Stimulated activated CD8-positive, alpha-beta memory T cell treated with anti-CD3 and anti-CD28 coated beads, Interleukin-4, amount 100 ng/mL, for 1 hour (primary cell): ENCODE measurements at regions not wholly inside any gene's neighbourhood (a gene's known extent, or its start where the extent isn't known, plus 50 kb on each side); places are given as distances from the start of the nearest gene placed in this dataset.

Experiments
- DNase-seq, 2 donors: peaks; one replicate each; pipeline ENCODE4 v3.0.0-alpha.2; 2020; ENCODE audit warnings: low read depth in 2 of 2, low spot score in 1 of 2

DNA sequence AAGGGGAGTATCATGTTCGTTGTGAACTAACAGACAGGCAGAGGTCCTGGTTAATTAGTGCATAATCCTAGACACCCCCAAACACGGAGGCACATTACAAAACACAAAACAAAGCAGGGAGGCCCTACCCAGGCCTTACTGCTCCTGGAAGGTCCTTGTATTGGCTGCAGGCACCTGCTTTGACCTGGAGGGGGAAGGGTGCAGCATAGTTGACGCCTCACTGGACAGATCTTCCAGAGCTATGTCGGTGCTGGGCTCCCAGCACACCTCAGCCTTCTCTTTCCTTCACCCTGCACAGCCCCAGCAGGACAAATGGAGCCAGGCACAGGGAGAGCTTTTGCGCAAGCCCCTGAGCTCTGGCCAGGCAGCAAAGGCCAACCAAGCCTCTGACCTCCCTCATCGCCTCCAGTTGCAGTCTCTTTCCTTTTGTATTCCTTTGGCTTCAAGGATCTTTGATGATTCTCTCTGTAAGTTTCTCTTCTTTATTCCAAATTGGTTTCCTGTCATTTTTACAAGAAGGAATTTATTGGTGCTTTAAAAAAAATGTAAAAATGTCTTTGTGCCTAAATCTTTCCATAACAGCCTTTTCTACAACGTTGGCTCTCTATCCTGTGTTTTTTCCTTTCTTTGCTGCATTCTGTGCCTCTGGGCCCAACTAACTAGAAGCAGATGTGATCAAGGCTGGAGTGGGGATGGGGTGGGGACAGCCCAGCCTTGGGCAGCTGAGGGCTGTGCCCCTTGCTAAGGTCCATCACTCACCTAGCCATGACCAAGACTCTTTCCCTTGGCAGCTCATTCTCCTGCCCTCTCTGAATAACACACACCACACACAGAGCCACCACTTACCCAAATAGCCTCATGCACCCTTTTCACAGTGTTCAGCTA lies 317.1 kb upstream of the NPVF start:
- DNase-seq: no peak

DNA sequence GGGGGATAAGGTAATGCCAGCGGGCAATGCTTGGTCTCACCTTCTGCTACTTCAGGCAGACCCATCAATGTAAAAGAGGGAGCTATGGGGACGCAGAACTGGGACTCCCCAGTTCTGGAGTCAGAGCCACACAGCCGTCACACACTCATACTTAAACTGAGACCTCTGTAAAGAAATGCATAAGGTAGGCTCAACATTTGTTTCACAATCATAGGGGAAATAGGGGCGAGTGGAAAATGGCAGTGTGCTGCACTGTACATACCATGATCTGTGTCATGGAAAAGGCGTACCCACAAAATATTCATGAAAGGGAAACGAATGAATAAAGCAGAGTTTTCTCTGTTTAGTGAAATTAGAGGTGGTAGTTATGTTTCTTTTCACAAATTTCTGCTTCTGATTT lies 318.0 kb upstream of the NPVF start:
- DNase-seq: no peak

DNA sequence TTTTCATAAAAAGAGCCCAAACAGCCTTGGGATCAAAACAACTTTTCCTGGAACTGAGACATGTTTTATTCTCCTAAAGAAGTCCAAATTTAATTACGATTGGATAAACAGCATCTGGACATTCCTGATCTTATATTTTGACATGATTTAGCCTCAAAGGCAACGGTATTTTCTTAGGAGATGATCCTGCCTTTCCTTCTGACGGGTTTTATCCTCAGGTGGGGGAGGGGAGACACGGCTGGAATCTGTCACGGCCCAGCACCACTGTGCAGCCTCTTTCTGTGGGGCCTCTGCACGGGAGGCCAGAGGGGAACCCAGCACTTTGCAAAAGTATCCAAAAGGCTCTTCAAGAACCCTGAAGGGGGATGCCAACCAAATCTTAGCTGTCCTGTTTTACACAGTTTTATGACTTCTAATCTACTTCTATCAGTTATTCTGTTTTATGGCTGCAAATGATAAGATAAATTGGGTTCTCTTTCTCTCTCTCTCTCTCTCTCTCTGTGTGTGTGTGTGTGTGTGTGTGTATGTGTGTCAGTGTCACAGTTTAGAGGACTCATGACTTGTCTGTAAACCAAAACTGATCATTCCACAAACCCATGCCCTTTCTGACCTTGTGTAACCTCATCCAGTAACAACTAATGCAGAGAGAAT lies 321.1 kb upstream of the NPVF start:
- no peak for DNase-seq

DNA sequence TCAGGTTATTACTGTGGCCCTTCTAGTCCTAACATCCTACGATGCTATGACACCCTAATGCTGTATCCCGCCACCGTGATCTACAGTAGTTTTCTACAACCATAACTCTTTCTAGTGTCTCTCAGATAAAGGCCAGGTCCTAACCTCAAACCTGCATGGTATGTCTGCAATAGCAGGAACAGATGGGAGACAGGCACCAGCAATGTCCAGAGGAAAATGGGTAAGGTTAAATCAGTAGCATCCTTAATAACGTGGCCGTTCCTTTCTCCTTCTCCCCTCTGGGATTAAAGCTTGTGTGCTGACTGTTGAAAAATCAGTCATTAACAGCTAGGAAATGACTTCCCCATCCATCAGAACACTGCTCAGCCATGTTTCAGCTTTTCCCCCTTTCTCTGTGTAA lies 321.9 kb upstream of the NPVF start:
- no peak for DNase-seq

DNA sequence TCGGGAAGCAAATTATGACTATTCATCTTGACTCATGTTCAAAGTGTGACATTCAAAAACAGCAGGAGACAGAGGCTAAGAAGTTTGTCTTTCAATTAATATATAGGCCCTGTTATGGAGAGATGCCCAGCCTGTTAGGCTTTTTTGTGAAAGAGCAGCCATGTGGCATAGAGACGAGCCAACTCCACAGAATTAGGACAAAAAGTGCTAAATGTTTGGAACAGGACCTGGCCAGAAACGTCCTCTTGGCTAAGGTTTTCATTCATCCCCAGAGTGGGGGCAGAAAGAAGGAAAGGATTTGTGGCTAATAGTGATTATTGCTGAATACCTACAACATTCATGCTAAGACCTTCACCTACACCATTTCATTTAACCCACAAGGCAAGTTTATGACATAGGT lies 324.7 kb upstream of the NPVF start:
- DNase-seq: no peak

DNA sequence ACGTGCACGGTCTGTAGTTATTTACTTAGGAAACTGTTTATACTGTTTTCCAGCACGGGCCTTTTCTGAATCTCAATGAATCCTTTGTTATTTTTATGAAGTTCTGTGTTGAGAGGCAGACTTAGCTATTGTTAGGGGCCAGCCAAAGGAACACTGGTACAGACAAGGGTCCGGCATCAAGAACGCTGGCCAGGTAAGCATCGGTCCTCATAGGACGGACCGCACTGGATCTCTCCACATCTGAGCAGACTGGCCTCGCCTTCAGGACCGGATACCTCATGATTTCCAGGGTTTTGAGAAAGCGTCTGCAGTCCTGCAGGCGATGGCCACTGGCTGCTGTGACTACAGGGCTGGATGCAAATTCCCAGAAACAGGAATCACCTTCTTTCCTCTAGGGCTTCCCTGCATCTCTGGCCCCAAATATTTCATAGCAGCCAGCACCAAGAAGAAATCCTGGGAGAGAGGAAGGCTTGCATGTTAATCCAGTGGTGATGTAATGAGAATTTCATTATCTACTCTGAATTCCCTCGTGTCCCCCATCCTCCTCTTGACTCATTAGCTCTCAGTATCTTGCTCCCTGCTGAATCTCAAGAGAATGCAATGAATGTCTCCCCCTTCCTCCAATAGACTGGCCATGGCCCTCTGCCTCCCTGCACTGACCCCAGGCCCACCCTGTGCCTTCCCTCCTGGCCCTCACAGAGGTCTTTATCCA lies 325.4 kb upstream of the NPVF start:
- no peak for DNase-seq

DNA sequence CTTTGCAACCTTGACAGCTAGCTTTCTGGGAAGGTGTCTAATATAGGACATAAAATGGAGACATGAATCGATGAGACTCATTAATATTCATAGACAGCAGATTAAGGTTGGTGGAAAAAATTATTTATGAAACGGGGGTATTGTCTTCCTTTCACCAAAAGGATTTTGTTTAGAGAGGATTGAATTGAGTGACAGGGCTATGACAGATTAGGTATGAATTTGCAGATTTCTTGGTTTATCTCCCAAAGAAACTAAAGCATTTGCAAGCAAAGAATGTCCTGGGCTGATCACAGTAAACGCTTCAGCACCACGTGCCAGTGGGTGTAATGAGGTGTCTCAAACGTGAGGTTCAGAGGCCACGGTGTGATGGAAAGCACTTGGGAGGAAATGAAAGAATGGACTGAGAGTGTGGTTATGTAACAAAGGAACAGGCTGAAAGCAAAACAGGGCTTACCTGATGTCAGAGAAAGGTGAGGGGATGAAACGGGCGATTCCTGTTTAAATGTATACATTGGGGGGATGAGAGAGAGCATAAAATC lies 329.2 kb upstream of the NPVF start:
- no peak for DNase-seq

DNA sequence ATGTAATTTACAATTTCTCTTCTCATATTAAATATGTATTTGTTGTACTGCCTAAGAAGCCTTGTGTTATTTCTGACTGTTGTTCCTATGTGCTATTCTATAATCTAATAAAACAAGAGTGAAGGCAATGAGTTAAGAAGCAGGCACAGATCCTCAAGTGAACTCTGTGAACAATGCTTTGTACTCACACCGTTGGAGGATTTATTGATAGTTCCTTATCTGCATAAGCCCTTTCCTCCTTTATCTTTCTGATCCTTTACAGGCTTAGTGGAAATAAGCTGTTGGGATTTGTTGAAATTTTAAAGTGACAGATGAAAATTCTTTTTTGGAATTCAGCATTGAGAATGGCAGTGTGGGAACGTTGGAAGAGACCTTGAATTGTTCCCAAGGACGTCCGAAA lies 329.6 kb upstream of the NPVF start:
- DNase-seq: no peak

DNA sequence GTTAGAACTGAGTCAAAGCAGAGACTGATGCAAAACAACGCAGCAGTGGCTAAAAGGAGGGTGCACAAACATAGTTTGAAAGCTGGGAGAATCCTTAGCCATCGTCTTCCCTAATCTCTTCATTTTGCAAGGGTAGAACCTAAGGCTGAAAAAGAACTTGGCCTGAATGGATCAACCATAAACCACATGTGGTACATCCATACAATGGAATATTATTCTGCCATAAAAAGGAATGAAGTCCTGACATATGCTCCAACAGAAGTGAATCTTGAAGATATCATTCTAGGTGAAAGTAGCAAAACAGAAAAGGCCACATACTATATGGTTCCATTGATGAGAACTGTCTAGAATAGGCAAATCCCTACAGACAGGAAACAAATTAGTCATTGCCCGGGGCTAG lies 330.3 kb upstream of the NPVF start:
- DNase-seq: no peak

DNA sequence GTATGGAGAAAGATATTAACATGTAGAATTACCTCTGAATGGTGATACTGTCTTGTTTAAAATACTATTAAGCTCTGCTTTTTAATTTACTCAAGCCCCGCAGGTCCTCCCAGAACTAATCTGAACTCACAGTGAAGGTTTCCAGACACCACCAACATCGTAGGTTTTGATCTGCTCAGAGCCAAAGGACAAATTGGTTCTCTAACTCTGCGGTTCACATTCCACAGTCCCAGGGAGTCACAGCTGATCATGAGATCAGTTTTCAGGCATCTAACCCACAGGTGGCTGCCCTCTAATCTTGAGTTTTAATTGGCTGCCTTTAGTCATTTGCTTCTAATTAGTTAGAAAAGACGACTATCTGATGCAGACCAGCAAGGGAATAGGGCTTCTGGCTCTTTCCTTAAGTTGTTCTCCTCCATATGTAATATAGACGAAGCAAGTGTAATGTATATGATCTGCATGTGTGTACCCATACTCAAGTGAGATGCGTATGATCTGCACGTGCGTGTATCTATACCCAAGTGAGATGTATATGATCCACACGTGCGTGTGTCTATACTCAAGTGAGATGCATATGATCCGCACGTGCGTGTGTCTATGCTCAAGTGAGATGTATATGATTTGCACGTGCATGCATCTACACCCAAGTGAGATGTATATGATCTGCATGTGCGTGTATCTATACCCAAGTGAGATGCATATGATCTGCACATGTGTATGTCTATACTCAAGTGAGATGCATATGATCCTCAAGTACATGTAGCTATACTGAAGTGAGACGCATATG lies 331.5 kb upstream of the NPVF start:
- no peak for DNase-seq

DNA sequence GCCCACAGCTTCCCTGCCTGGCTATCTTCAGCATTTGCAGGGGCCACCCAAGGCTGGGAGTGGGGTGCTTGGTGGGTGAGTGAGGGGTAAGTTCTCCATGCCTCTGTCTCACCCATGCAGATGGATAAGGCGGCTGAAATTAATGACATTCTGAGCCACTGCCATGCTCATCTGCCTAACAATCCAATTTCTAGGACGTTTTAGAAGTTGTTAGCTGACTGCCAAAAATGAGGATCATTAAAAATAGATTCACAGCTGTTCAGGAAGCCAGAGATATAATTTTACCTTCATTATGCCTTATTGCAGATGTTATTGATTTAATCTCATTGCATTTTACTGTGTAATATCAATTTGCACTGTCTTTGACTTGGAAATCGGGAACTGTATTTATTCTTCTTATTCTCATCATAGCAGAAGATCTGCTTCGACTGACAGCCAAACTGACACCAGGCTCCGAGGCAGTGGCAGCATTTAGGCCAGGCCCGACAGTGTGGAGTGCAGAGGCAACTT lies 334.4 kb upstream of the NPVF start:
- no peak for DNase-seq

DNA sequence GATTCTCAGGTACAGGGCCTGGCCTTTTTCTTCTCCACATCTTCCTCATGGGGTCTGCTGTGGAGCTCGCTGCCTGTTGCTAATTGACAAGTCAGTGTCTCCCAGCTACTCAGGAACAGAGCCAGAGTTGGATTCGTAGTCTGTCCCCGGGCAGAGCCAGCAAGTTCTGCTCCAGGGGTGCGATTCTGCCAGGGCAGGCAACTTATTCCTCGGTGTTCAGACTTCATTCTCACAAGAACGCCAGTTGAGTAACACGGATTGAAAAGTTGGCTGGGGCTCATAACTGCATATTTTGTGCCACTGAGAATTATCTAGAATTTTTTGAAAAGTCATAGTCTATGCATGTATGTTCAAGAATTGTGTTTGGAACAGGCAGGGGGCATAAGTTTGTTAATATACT lies 336.7 kb upstream of the NPVF start:
- no peak for DNase-seq

DNA sequence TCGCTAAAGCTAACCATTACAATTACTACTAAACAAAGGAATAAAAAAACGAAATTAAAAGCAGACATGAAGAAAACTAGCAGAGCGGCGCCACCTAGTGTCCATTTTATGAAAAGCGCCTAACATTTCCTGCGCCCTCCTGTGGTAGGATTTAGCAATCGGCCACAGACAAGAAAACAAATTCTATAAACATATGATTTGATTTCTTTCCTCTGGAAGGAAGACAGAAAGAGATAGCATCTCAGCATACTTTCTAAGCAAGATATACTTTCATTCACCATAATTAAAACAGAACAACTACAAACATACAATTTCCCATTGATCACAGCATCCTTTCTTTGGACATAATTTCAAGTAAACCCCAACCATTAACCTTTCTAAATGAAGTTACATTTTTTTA lies 337.7 kb upstream of the NPVF start:
- DNase-seq: peak in 1 of 2 donors; percentile 42

DNA sequence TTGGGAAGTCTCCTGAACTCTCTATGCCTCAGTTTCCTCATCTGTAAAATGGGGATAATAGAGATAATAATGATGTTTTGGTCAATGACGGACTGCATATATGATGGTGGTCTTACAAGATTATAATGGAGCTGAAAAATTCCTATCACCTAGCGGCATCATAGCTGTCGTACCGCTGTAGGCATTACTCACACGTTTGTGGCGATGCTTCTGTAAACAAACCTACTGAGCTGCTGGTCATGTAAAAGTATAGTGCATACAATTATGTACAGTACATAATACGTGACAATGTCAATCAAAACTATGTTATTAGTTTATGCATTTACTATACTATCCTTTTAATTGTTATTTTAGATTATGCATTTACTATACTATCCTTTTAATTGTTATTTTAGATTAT lies 339.1 kb upstream of the NPVF start:
- no peak for DNase-seq

DNA sequence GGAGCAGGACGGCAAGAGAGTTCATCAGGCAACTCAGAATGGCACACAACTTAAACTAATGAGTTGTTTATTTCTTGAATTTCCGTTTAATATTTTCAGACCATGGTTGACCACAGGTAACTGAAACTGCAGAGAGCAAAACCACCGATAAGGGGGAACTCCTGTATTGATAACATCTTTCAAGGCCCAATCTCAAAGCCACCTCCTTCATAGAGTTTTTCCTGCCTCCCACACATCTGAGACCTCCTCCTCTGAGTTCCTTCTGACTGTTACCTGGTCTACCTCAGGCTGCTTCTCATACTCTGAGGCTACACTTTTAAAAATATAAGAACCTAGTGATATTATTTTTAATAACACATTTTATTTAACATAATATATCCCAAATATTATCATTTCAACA lies 341.5 kb upstream of the NPVF start:
- DNase-seq: no peak

DNA sequence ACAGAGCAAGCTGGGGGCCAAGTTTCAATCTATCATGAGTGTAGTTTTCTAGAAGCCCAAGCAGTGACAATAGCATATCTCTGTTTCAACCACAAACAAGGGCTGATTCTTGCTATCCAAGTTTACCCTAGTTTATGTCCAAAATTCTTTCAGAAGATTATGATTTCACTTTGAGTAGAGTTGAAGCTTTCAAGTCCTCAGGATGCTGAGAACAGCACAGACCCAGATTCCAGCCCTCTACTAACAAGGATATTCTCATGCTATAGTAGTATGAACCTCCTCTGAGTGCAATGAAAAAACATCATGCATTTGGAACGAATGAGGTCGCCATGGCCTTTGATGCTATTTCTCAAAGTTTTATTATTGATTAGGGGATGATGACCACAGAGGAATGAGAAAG lies 344.1 kb upstream of the NPVF start:
- no peak for DNase-seq

DNA sequence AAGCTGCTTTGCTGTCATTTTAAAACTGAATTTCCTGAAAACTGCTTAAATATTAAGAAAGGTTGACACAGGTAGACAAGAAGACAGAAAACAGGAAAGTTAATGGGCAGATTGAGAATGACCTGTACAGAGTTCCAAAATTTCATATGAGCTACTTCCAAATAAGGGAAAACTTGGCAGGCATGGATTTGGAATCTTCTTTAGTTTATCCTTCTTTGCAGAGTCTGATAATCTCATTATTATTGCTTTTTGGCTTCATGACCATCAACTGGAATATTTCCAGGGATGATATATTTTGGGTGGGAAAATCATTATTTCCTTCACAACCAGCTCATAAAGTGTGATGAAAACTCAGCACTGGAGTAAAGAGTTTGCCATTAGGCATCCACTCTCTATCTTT lies 346.5 kb upstream of the NPVF start:
- DNase-seq: no peak

DNA sequence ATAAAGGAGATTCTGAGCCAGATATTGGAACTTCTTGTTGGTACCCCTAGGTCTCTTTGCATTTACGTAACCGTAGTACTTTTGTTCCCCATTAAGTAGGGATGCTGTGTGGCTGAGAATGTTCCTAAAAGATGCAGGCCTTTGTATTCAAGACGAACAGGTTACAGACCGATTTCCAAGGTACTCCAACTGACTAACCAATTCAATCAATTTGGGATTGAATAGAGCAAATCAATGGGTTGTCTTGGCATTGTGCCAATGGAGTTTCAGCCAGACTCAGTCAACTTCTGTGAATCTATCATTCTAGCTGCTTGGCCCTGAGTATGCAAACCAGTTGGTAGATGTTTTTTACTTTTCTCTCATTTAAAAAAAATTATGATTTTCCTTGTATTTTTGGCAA lies 347.3 kb upstream of the NPVF start:
- no peak for DNase-seq

DNA sequence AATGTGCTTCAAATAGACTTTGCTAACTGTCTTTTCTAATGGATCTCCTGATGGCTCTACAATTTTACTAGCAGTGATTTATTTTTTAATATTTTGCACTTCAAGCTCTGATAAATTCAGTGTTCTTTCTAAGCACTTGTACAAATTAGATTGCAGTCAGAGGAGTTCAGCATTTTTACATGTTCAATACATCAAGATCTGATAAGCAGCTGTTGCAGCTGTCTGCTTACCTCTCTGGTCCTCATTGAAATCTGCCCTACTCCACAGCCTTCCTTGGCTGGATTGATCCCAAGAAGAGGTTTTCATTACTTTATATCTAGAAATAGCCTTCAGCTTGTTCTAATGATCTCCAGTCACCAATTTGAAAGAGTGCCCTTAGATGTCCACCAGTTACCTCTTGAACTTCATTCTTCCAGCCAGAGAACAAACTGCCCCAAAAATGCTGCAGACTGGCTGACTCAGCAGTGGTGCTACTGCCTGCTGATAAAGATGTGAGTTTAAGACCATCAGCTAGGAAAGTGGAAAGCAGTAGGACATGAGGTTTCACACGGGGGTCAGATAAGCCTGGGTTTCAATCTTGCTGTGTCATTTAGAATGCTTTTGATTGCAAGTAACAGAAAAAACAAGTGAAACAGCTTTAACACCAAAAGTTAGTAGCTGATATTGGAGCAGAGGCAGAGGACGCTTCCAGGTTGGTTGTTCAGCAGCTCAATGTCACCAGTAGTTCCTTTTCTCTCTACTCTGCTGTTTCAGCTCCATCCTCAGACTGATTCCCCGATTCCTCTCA lies 350.9 kb upstream of the NPVF start:
- DNase-seq: no peak

DNA sequence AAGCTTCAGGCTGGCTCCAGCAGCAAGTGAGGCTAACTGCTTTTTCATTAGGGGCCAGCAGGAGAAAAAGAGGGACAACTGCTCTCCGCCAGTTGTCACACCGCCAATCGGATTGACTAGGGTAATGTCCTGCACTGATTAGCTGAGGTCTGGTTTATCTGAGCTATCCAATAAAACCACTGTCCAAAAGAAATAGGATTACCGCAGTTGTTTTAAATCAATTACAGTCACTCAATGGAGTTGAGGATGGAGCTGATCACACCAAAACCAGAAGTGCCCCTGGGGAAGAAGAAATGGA lies 351.4 kb upstream of the NPVF start:
- no peak for DNase-seq
